DND-41 (cell line): ENCODE measurements at regions not wholly inside any gene's neighbourhood (a gene's known extent, or its start where the extent isn't known, plus 50 kb on each side); places are given as distances from the start of the nearest gene placed in this dataset.

Source experiments
- ATAC-seq: fragments of 200-7000 bp; cut with Tn5 transposase; 3 replicates; pipeline ENCODE4 v1.9.1; 2021; ENCODE audit warnings: low read depth; ENCODE audit not compliant: insufficient read depth
- DNase-seq: peaks from one replicate; pipeline ENCODE4 v3.0.0-alpha.2; 2020
- H2AFZ ChIP-seq: 2 replicates; pipeline ENCODE4 v1.6.0; 2012; ENCODE audit warnings: low read depth, low read length
- H3K27ac ChIP-seq: 2 replicates; pipeline ENCODE4 v1.5.1; 2012; ENCODE audit warnings: low read length, inconsistent platforms
- H3K27me3 ChIP-seq: fragments of 200-600 bp; sonication (generic); 2 replicates; pipeline ENCODE4 v1.6.0; 2012; ENCODE audit warnings: low read length, mild to moderate bottlenecking, inconsistent platforms; ENCODE audit not compliant: insufficient read depth, poor library complexity
- H3K36me3 ChIP-seq: 2 replicates; pipeline ENCODE4 v1.5.1; 2012; ENCODE audit warnings: low read length, inconsistent platforms; ENCODE audit not compliant: insufficient read depth
- H3K4me1 ChIP-seq: 2 replicates; pipeline ENCODE4 v1.5.1; 2012; ENCODE audit warnings: mild to moderate bottlenecking, low read length; ENCODE audit not compliant: insufficient read depth
- H3K4me2 ChIP-seq: 2 replicates; pipeline ENCODE4 v1.6.0; 2012; ENCODE audit warnings: mild to moderate bottlenecking, moderate library complexity, low read length, inconsistent platforms; ENCODE audit not compliant: insufficient read depth
- H3K4me3 ChIP-seq, 2 experiments: fragments of 200-600 bp in 1 of 2; shearing (Covaris generic) in 1 of 2; 2 replicates each; pipeline ENCODE4 v1.5.1; 2012 to 2016; ENCODE audit warnings: inconsistent platforms in 2 of 2, low read length in 2 of 2, mild to moderate bottlenecking in 2 of 2, low read depth in 1 of 2, moderate library complexity in 1 of 2
- H3K79me2 ChIP-seq: 2 replicates; pipeline ENCODE4 v1.6.0; 2012; ENCODE audit warnings: low read length, inconsistent platforms; ENCODE audit not compliant: insufficient read depth
- H3K9ac ChIP-seq: 2 replicates; pipeline ENCODE4 v1.6.0; 2012; ENCODE audit warnings: low read depth, mild to moderate bottlenecking, inconsistent platforms, low read length, moderate library complexity
- H3K9me3 ChIP-seq: 2 replicates; pipeline ENCODE4 v1.5.1; 2012; ENCODE audit warnings: low read length, moderate library complexity, mild to moderate bottlenecking, inconsistent platforms; ENCODE audit not compliant: insufficient read depth, severe bottlenecking
- H4K20me1 ChIP-seq: 2 replicates; pipeline ENCODE4 v1.6.0; 2012; ENCODE audit warnings: low read length; ENCODE audit not compliant: insufficient read depth
- EZH2 ChIP-seq: IDR thresholded peaks from 3 replicates; pipeline ENCODE4 v1.6.1; 2012; ENCODE audit warnings: borderline replicate concordance, low read depth, mild to moderate bottlenecking, moderate library complexity, low read length, inconsistent platforms; ENCODE audit not compliant: severe bottlenecking
- TF ChIP-seq, protein P1 (sequence below): IDR thresholded peaks from 2 replicates; pipeline ENCODE4 v1.5.1; 2012; ENCODE audit warnings: borderline replicate concordance, low read length, moderate library complexity, mild to moderate bottlenecking; ENCODE audit not compliant: poor library complexity, severe bottlenecking; ENCODE audit errors: extremely low read depth

DNA sequence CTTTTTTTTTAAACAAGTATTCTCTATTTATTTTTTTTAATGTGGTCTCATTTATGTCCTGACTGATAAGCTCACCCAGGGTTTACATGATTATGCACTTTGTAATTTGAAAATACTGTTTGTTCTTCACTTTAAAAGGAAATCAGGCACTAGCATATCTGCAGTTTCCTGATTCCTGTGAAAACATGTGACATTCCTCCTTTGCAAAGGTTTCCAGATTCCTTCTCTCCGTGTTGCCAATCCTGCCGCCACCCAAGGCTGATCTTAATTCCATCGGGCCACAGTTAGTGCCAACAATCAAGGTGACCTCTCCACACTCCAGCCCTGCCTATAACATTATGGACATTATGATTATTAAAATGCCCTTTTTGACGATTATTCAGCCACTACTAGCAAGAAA is 225.4 kb downstream of the PCDH7 start:
- Histone ChIP-seq H3K4me2 (no peak overlapping the region), H4K20me1 (no peaks in the 10 kb centered on the region), H3K4me3 (no peak overlapping the region), H3K36me3 (no peaks in the 10 kb centered on the region), H3K9me3 (no peaks in the 10 kb centered on the region), H3K27me3 (no peaks in the 10 kb centered on the region), H2AFZ (no peak overlapping the region), H3K27ac (no peak overlapping the region), H3K9ac (no peak overlapping the region), H3K4me1 (no peaks in the 10 kb centered on the region), H3K79me2 (no peaks in the 10 kb centered on the region)
- TF ChIP-seq EZH2: no peak
- TF ChIP-seq, protein P1, sequence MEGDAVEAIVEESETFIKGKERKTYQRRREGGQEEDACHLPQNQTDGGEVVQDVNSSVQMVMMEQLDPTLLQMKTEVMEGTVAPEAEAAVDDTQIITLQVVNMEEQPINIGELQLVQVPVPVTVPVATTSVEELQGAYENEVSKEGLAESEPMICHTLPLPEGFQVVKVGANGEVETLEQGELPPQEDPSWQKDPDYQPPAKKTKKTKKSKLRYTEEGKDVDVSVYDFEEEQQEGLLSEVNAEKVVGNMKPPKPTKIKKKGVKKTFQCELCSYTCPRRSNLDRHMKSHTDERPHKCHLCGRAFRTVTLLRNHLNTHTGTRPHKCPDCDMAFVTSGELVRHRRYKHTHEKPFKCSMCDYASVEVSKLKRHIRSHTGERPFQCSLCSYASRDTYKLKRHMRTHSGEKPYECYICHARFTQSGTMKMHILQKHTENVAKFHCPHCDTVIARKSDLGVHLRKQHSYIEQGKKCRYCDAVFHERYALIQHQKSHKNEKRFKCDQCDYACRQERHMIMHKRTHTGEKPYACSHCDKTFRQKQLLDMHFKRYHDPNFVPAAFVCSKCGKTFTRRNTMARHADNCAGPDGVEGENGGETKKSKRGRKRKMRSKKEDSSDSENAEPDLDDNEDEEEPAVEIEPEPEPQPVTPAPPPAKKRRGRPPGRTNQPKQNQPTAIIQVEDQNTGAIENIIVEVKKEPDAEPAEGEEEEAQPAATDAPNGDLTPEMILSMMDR: no peak
- no peak for DNase-seq
- no peak for ATAC-seq

DNA sequence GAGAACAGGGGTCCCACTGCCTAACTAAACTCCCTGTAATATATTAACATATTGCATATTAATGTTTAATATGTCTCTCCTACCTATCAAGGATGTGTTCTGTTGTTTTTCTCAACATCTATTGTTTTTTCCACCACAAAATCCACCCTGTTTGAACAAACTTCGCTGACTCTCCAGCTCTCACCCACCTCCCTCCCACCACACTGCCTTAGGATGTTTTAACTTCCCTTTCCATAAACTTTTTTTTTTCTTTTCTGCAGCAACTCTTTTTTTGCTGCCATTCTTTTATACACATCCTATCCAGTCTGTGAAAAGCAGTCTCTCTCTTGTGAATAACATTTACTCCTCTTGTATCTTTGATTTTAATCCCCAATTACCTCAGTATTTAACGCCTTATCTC is 226.1 kb downstream of the PCDH7 start:
- H3K9ac ChIP-seq: no peak overlapping the region
- H3K27me3 ChIP-seq: no peaks in the 10 kb centered on the region
- TF ChIP-seq, protein P1: no peak
- no peak for TF ChIP-seq EZH2
- no peaks in the 10 kb centered on the region for H3K36me3 ChIP-seq
- ATAC-seq: no peak
- no peak overlapping the region for H3K4me3 ChIP-seq
- H2AFZ ChIP-seq: no peak overlapping the region
- no peaks in the 10 kb centered on the region for H3K79me2 ChIP-seq
- H3K27ac ChIP-seq: no peak overlapping the region
- H4K20me1 ChIP-seq: no peaks in the 10 kb centered on the region
- no peaks in the 10 kb centered on the region for H3K4me1 ChIP-seq
- H3K4me2 ChIP-seq: no peak overlapping the region
- no peak for DNase-seq
- H3K9me3 ChIP-seq: no peaks in the 10 kb centered on the region

DNA sequence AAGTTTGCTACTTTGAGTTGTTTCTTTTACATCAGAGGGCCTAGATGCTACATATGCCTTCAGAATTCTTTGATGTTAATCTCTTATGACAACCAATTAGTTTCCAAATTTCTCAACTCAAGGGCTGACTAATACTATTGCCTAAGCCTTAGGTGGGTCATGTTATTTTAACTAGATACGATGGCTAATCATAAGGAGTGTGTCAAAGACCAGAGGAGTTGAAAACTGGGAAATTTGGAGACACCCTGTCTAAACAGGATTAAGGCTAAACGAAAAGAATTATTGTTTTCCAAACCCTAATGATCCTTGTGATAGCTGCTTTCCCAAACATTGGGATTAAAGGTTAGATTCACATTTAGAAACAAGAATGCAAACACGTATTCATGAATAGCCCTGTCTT is 228.5 kb downstream of the PCDH7 start:
- Histone ChIP-seq H3K4me2 (no peak overlapping the region), H3K9ac (no peak overlapping the region), H3K27ac (no peak overlapping the region), H3K9me3 (no peaks in the 10 kb centered on the region), H3K4me3 (no peak overlapping the region), H3K4me1 (no peaks in the 10 kb centered on the region), H3K27me3 (no peaks in the 10 kb centered on the region), H3K36me3 (no peaks in the 10 kb centered on the region), H3K79me2 (no peaks in the 10 kb centered on the region), H4K20me1 (no peaks in the 10 kb centered on the region), H2AFZ (no peak overlapping the region)
- DNase-seq (no peak), ATAC-seq (no peak)
- no peak for TF ChIP-seq EZH2
- TF ChIP-seq, protein P1: no peak

DNA sequence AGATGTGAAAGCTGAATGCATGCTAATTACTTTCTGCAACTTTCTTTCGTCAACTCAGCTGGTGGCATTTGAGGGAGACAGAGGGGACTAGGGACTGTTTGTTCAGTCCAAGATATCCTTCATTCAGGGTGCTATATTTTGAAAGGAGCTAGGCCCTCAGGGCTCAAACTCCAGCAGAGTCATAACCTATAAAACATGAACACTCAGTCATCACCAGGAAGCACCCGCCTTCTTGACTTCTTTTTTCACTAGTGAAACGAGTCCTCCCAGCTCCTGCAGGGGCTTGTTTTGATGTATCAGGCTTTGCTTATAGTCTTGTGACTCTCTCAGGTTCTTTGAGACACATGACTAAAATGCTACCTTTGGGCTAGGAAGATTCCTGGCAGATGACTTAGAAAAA is 230.6 kb downstream of the PCDH7 start:
- H4K20me1 ChIP-seq: no peaks in the 10 kb centered on the region
- no peaks in the 10 kb centered on the region for H3K36me3 ChIP-seq
- H3K27ac ChIP-seq: no peak overlapping the region
- ATAC-seq: no peak
- no peak overlapping the region for H3K9ac ChIP-seq
- H3K4me2 ChIP-seq: no peak overlapping the region
- no peak overlapping the region for H2AFZ ChIP-seq
- no peaks in the 10 kb centered on the region for H3K4me1 ChIP-seq
- no peaks in the 10 kb centered on the region for H3K79me2 ChIP-seq
- H3K9me3 ChIP-seq: no peaks in the 10 kb centered on the region
- H3K4me3 ChIP-seq: no peak overlapping the region
- no peaks in the 10 kb centered on the region for H3K27me3 ChIP-seq
- no peak for TF ChIP-seq EZH2
- TF ChIP-seq, protein P1: no peak
- no peak for DNase-seq
